HG02938 (cell line): ENCODE measurements at regions not wholly inside any gene's neighbourhood (a gene's known extent, or its start where the extent isn't known, plus 50 kb on each side); places are given as distances from the start of the nearest gene placed in this dataset.

Source experiments
- ATAC-seq: cut with Tn5 transposase; IDR thresholded peaks from one replicate; pipeline ENCODE4 v1.9.1; 2021; ENCODE audit warnings: mild to moderate bottlenecking, moderate library complexity; ENCODE audit not compliant: unreplicated experiment

GRCh38 chr13:111949311-111949710 lies 117.6 kb upstream of the SOX1 start:
- no peak for ATAC-seq

- ATAC-seq, result no peak
Measured at GRCh38 chr13:111950697-111951096, 116.3 kb upstream of the SOX1 start.

GRCh38 chr13:111952032-111952431 lies 114.9 kb upstream of the SOX1 start:
- no peak for ATAC-seq

- no peak for ATAC-seq
Measured at GRCh38 chr13:111952814-111953213, 114.1 kb upstream of the SOX1 start.

DNA sequence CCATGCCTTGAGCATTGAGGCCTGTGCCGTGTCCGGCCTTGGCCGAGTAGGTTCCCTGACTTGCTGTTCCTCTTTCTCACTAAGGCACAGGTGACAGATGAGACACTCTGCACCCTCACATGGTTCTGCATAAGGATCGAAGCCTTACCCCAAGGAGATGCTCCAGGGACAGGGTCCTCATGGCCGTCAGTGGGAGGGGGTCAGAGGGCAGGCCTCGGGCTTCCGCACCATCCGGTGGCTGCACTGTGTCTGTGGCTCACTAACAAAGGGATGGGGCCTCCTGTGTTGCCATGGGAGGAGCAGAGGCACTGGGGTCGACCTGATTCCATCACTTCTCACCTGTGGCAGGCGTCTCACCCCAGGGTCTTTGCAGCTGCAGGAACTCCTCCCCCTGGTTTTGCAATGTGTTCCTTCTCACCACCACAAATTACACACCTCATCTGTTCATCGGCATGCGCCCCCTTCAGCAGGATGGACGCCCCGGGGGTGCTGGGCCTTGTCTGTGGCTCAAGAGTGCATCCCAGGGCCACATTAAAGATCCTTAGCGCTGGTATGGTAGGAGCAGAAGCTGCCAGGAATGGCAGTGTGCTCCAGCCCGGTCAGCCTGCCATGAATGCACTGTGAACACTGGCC lies 113.3 kb upstream of the SOX1 start:
- no peak for ATAC-seq

DNA sequence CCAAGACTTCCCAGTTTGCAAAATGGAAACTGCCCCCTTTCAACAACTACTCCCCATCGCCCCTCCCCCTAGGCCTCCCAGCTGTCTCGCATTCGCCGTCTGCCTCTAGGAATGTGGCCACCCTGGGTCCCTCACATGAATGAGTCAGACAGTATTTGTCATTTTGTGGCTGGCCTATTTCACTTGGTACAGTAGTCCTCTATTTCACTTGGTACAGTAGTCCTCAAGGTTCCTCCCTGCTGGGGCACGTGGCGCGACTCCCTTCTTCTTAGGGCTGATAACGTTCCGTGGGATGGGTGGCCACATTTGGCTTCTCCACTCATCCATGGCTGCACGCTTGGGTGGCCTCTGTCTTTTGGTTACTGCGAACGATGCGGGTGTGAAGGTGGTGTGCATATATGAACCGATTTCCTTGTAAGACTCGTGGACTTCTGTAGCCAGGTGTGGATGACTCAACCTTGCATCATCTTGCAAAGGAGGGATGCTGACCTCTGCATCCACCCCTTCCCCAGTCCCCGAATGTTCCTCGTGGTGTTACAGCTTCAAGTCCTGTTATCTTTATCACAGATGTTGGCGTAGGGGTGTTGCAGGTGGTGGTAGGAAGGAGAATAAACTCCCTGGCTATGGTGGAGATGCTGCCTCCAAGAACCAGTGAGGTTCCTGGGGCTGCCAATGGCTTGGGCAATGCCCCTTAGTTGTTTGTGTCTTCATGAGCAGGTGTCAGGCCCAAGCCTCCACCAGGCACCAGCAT lies 112.1 kb upstream of the SOX1 start:
- ATAC-seq, result no peak

DNA sequence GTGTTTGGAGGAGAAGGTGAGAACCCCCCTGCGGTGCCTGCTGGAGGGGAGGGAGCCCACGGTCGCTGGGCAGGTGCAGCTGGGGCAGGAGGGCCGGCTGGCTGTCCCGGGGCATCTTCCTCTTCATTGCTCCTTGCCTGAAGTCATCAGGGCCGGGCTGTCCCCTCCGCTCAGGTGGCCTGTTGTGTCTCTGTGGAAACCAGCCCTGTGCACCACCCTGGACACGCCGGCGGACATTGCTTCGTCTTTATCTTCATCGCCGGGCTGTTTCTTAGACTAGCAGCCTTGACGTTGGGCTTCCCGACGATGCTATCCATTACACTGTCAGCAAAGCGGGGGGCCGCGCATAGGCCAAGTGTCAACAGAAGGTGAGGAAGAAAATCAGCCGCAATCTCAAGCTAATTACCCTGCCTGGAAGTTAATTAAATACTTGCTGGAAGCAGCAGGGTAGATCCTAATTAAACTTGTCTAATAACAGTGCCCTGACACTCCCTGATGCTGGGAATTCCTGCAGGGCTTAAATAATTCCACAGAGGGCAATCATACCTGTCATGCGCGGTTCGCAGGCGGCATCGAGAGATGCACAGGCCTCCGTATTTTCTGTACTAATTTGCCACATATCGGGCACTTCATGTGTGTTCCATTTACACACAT lies 111.4 kb upstream of the SOX1 start:
- ATAC-seq, result no peak

DNA sequence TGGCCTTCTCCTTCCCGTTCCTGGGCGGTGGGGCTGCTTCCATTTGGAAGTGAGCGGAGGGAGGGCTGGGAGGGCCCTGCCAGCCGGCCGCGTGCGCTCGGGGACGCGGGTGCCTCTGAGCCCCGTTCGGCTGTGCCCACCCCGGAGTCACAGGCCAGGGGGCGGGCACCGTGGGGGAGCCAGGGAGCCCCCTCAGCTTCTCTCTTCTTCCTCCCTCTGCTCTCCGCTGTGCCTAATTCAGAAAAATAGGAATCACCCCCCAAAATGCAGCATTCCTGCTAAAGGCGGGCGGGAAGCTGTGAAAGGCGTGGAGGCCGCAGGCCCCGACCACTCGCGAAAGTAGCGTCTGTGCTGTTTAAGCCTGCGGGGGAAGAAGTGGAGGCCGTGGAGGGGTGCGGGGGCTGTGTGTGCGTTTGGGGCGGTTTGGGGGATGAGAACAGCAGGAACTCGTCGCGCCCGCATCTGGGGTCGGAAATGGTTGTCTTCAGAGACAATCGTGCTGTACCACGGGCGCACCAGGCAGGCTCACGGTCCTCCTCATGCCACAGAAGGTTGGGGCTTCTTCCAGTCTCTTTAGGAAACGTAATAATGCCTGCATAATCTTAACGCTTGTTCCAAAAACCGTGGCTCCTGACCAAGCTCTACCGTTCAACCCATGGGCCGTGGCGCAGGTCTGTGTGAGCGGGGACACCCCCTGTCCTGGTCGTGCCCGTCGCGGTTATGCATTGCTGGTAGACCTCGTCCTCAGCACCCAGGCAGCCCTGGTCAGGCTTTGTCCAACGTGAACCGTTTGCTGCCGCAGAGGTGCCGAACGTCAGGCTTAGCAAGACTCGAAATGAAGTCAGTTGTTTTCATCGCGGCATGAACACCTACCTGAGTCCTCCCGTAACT lies 110.4 kb upstream of the SOX1 start:
- no peak for ATAC-seq

- ATAC-seq, result no peak
Measured at GRCh38 chr13:111957913-111958450, 109.0 kb upstream of the SOX1 start.

DNA sequence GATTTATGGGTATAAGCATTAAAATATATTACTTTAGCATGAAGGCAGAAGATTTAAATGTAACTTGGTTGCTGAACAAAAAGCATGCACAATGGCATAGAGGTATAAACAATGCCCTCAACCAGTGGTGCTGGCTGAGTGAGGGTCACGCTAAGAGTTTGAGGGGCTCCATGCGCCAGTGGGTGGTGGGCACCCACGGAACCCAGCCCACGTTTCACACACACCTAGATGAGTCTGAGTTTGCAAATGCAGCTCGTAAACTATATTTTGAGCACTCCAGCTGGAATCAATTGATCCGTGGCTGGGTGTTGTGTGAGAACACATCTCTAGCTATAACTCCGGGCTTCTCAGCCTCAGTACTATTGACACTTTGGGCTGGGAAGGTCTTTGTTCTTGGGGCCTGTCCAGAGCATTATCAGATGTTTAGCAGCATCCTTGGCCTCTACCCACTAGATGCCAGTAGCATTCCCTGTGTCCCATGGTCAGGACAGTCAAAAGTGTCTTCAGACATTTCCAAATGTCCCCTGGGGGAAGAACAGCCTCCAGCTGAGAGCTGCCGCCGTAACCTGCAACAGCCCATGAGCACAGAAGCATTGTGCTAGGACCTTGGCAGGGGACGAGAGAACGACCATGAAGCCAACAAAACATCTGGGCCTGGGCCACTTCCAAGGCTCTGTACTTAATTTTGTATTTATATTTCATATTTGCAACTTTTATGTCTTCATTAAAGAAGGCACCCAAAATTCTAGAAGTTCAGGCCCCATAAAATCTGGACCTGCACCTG lies 108.1 kb upstream of the SOX1 start:
- no peak for ATAC-seq

DNA sequence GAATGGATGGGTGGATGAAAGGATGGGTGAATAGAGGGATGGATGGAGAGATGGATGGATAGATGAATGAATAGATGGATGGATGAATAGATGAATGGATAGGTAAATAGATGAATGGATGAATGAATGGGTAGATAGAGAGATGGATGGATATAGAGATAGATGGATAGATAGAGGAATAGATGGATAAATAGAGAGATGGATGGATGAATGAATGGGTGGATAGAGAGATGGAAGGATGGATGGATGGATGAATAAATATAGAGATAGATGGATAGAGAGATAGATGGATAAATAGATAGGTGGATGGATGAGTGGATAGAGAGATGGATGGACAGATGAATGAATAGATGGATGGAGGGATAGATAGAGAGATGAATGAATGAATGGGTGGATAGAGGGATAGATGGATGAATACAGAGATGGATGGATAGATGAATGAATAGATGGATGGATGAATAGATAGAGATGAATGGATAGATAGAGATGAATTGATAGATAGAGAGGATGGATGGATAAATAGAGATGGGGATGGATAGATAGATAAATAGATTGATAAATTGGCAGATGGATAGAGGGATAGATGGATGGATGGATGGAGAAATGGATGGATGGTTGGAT lies 106.7 kb upstream of the SOX1 start:
- ATAC-seq, result no peak

DNA sequence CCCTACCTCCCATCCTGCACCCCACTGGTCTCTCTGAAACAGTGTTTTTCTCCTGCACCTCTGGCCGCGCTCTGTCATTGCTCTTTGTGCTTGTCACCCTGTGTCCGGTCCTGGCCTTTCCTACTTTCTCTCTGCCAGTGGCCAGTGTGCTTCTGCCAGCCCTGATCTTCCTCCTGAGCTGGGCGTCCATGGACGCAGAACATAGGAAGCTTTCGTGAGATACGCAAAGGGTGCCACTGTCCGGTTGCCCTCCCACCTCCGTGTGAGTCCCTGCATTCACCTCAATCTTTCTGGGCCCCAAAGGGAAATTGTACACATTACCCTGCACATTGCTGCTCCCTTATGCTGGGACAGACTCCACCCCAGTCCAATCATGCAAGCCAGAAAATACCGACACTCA lies 105.7 kb upstream of the SOX1 start:
- no peak for ATAC-seq

DNA sequence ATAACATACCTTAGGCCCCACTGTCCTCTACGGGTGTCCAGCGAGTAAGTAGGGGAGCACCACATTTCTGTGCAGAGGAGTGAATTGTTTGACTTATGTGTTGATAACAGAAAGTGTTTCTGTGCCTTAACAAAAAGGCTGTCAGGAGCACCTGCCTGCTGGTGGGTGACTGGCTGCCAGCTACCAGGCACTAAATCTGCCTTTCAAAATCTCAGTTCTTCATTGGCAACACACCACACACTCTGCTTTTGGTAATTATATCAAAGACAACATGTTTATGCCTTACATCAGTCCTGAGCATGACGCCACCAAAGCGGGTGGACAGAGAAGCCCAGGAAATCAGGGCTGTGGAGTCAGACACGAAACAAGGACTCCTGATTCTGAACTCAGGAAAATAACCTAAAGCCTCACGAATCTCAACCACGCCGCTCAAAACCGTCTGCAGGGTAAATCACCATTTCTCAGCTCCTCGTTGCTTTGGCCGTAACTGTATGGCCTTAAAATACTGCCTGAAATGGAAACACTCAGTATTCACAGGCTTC lies 105.2 kb upstream of the SOX1 start:
- ATAC-seq, result no peak

- no peak for ATAC-seq
Measured at GRCh38 chr13:111962431-111962891, 104.5 kb upstream of the SOX1 start.

GRCh38 chr13:111963031-111963430 lies 103.9 kb upstream of the SOX1 start:
- no peak for ATAC-seq

DNA sequence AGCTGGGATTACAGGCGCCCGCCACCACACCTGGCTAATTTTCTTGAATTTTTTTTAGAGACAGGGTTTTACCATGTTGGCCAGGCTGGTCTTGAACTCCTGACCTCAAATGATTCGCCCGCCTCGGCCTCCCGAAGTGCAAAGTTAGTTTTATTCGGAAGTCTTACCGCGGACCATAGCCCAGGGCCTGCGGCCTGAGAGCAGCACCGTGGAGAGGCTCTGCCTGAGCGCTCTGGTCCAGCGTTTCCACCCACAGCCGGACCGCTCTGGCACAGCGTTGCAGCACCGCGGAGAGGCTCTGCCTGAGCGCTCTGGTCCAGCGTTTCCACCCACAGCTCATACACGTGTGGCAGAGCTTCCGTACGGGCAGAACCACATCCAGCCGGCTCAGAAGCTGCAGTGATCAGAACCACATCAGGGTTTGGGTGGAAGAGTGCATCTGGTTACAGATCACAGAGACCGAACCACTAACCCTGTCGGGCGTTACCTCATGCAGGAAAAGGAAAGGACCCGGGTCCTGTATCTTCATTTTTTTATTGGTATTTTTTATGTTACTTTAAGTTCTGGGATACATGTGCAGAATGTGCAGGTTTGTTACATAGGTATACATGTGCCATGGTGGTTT lies 102.4 kb upstream of the SOX1 start:
- no peak for ATAC-seq

- no peak for ATAC-seq
Measured at GRCh38 chr13:111965466-111966214, 101.3 kb upstream of the SOX1 start.

- no peak for ATAC-seq
Measured at GRCh38 chr13:111966933-111967332, 100.0 kb upstream of the SOX1 start.
